ENCODE measurements at regions not wholly inside any gene's neighbourhood (a gene's known extent, or its start where the extent isn't known, plus 50 kb on each side); places are given as distances from the start of the nearest gene placed in this dataset.

DNA sequence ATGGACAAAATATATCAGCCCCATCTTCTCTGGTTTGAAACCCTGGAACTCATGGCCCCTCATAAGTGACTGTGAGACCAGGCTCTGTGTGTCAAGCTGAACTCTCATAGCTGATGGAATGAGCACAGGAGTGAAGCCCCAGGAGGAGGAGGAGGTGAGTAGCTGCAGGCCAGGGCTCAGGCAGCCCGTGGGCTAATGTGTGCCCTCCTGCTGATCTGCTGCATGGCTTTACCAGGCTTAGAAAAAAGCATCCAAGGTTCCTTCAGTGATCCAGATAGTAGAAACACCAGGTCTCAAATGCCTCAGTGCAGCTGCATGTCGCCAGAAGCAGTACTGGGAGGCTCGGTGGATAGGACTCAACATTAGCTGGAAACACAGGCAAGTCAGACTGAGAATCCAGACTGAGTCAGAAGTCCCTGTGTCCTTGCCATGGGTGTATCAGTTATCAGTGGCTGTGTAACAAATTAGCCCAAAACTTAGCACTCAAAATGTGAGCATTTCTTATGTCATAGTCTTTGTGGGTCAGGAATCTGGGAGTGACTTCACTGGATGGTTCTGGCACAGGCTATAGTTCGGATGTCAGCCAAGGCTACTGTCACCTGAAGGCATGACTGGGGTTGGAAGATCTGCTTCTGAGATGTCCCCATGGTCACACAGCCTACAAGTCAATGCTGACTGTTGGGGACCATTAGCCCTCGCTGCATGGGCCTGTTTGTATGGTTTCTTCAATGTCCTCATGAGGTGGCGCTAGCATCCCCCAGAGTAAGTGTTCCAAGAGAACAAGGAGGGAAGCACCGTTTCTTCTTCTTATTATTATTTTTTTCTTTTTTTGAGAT, 255.4 kb upstream of the IRF2BP2 start:
- no peak for DNase-seq
- ChIA-PET CTCF (no interaction called here), POLR2A (no interaction called here)
- Mint-ChIP-seq H3K36me3 (ENCODE audit: low read depth) (peaks cover 2% of the 10 kb centered on the region), H3K27ac (no peak overlapping the region), H3K9me3 (peaks cover 8% of the 10 kb centered on the region), H3K4me3 (no peak overlapping the region), H3K27me3 (no peaks in the 10 kb centered on the region), H3K4me1 (ENCODE audit: low read depth) (peaks cover 21% of the 10 kb centered on the region)
- TF ChIP-seq, protein P1, sequence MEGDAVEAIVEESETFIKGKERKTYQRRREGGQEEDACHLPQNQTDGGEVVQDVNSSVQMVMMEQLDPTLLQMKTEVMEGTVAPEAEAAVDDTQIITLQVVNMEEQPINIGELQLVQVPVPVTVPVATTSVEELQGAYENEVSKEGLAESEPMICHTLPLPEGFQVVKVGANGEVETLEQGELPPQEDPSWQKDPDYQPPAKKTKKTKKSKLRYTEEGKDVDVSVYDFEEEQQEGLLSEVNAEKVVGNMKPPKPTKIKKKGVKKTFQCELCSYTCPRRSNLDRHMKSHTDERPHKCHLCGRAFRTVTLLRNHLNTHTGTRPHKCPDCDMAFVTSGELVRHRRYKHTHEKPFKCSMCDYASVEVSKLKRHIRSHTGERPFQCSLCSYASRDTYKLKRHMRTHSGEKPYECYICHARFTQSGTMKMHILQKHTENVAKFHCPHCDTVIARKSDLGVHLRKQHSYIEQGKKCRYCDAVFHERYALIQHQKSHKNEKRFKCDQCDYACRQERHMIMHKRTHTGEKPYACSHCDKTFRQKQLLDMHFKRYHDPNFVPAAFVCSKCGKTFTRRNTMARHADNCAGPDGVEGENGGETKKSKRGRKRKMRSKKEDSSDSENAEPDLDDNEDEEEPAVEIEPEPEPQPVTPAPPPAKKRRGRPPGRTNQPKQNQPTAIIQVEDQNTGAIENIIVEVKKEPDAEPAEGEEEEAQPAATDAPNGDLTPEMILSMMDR (IDR thresholded peaks at IDR 0.05) = no peak
- no peak for ATAC-seq
- intact Hi-C loops (cut with micrococcal nuclease) = no loop called here

DNA sequence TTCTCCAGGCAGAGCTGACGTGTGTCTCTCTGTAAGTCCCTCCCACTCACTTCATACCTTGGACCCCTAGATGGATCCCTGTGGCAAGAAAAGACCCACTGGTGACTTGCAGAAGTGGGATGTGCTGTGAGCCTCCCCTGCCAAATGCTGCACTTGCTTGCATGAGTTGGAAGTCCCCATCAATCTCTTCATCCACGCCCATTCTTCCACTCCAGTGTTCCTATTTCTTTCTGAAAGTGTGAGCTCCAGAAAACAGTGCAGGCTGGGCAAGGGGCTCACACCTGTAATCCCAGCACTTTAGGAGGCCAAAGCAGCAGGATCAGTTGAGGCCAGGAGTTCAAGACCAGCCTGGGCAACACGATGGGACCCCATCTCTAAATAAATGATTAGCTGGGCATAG, 254.1 kb upstream of the IRF2BP2 start:
- Mint-ChIP-seq H3K36me3 (ENCODE audit: low read depth) (peaks cover 2% of the 10 kb centered on the region), H3K4me3 (no peak overlapping the region), H3K27me3 (no peaks in the 10 kb centered on the region), H3K27ac (no peak overlapping the region), H3K4me1 (ENCODE audit: low read depth) (peaks cover 19% of the 10 kb centered on the region), H3K9me3 (peaks cover 8% of the 10 kb centered on the region)
- ChIA-PET CTCF (interaction anchor here (1.7 kb wide), 1 partner anchor 18 kb away, joined by 3 read pairs; no protein-coding TSS in a partner anchor), POLR2A (no interaction called here)
- ATAC-seq (no peak), DNase-seq (no peak)
- intact Hi-C loops (cut with micrococcal nuclease) = no loop called here
- TF ChIP-seq, protein P1 (IDR thresholded peaks at IDR 0.05) = no peak

GRCh38 chr1:234863551-234863971, 253.6 kb upstream of the IRF2BP2 start:
- no peaks in the 10 kb centered on the region for H3K27me3 Mint-ChIP-seq
- H3K4me3 Mint-ChIP-seq = no peak overlapping the region
- peaks cover 8% of the 10 kb centered on the region for H3K9me3 Mint-ChIP-seq
- no peak for DNase-seq
- intact Hi-C loops (cut with micrococcal nuclease) = no loop called here
- peaks cover 19% of the 10 kb centered on the region for H3K4me1 Mint-ChIP-seq (ENCODE audit: low read depth)
- ChIA-PET POLR2A (no interaction called here), CTCF (interaction anchor here (1.7 kb wide), 1 partner anchor 17 kb away, joined by 3 read pairs; no protein-coding TSS in a partner anchor)
- H3K27ac Mint-ChIP-seq = no peak overlapping the region
- TF ChIP-seq, protein P1 (IDR thresholded peaks at IDR 0.05) = no peak
- no peak for ATAC-seq
- peaks cover 2% of the 10 kb centered on the region for H3K36me3 Mint-ChIP-seq (ENCODE audit: low read depth)

DNA sequence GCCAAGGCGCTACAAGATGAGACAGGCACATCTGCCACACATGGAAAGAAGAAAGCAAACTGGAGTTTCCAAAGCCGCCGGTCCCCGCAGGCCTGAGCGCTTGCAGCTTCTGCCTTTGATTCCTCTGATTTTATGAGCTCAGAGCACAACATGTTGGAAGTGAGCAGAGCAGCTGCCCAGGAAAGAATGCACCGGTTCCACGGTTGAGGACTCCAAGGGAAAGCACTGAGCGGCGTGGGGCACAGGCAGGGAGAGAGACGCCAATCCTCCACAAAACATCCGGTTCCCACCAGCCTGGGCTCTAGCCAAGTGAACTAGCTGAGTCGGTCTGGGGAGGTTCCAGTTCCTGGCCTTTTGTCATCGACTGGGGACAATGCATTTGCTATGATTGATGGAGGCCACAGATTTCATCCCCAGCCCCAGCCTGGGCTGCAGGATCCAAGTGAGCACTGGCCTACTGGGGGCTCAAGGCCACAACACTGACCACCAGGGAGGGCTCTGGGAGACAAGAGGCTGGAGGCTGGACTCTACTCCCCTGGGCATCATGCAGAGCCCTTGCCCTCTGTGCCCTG, 253.1 kb upstream of the IRF2BP2 start:
- H3K27me3 Mint-ChIP-seq = no peaks in the 10 kb centered on the region
- no peak overlapping the region for H3K27ac Mint-ChIP-seq
- intact Hi-C loops (cut with micrococcal nuclease) = no loop called here
- peaks cover 8% of the 10 kb centered on the region for H3K9me3 Mint-ChIP-seq
- no peak for DNase-seq
- H3K4me3 Mint-ChIP-seq = no peak overlapping the region
- POLR2A ChIA-PET = no interaction called here
- H3K4me1 Mint-ChIP-seq (ENCODE audit: low read depth) = peaks cover 19% of the 10 kb centered on the region
- no peak for ATAC-seq
- CTCF ChIA-PET = interaction anchor here (1.7 to 2.1 kb wide), 2 partner anchors 12 to 17 kb away, joined by 3 to 7 read pairs; no protein-coding TSS in a partner anchor
- H3K36me3 Mint-ChIP-seq (ENCODE audit: low read depth) = peaks cover 2% of the 10 kb centered on the region
- TF ChIP-seq, protein P1 (IDR thresholded peaks at IDR 0.05) = no peak

- ATAC-seq = no peak
- no peak for DNase-seq
- TF ChIP-seq, protein P1 (IDR thresholded peaks at IDR 0.05) = no peak
- POLR2A ChIA-PET = no interaction called here
- peaks cover 19% of the 10 kb centered on the region for H3K4me1 Mint-ChIP-seq (ENCODE audit: low read depth)
- peaks cover 2% of the 10 kb centered on the region for H3K36me3 Mint-ChIP-seq (ENCODE audit: low read depth)
- intact Hi-C loops (cut with micrococcal nuclease) = no loop called here
- H3K27me3 Mint-ChIP-seq = no peaks in the 10 kb centered on the region
- no peak overlapping the region for H3K27ac Mint-ChIP-seq
- CTCF ChIA-PET = interaction anchor here (1.7 to 2.1 kb wide), 2 partner anchors 11 to 16 kb away, joined by 3 to 7 read pairs; no protein-coding TSS in a partner anchor
- H3K4me3 Mint-ChIP-seq = no peak overlapping the region
- H3K9me3 Mint-ChIP-seq = peaks cover 8% of the 10 kb centered on the region
Observed at GRCh38 chr1:234862360-234862943, 252.5 kb upstream of the IRF2BP2 start.

All from activated CD8-positive, alpha-beta T cell treated with anti-CD3 and anti-CD28 coated beads for 36 hours (primary cell).